ENCODE measurements at regions not wholly inside any gene's neighbourhood (a gene's known extent, or its start where the extent isn't known, plus 50 kb on each side); places are given as distances from the start of the nearest gene placed in this dataset.
A peak's percentile ranks its signal among the peaks of the same experiment; 100 is the strongest.

- H3K36me3 ChIP-seq (ENCODE audit: control insufficient read depth, insufficient read depth, low read length): no peaks in the 10 kb centered on the region
- H3K4me2 ChIP-seq (ENCODE audit: insufficient read depth, low read length): no peak overlapping the region
- peak; percentile 85 for TF ChIP-seq ZNF431 (CRISPR knock-in tag; IDR thresholded peaks at IDR 0.05)
- TF ChIP-seq ZNF384 (IDR thresholded peaks at IDR 0.05; ENCODE audit: low read depth, low read length): no peak
- in situ Hi-C loops (cut with MboI): no loop called here
- FAIRE-seq: no peak
- no peak overlapping the region for H3K9ac ChIP-seq (ENCODE audit: insufficient read depth in 1 of 2, low read depth in 2 of 2, low read length in 2 of 2)
- no peak overlapping the region for H2AFZ ChIP-seq (ENCODE audit: low read depth, low read length)
- intact Hi-C loops (cut with micrococcal nuclease): no loop called here
- no peak for ATAC-seq
- H3K9me1 ChIP-seq (ENCODE audit: control insufficient read depth, insufficient read depth, low read length): no peaks in the 10 kb centered on the region
- H3K4me1 ChIP-seq (replicated peaks in 1 of 2; ENCODE audit: control insufficient read depth in 2 of 2, insufficient read depth in 2 of 2, low read length in 2 of 2): no peaks in the 10 kb centered on the region
- ChIA-PET CTCF (ENCODE audit: low intra/inter-chr PET ratio) (no interaction called here), POLR2A (no interaction called here)
- no TSS peak for BruUV-seq (replicated peaks)
- H3K4me3 ChIP-seq: no peak overlapping the region
- no peak for DNase-seq (ENCODE audit: extremely low read depth in 1 of 4, low spot score in 3 of 4)
- H3K9me3 ChIP-seq (replicated peaks; ENCODE audit: control insufficient read depth, insufficient read depth, low read depth, low read length): no peaks in the 10 kb centered on the region
- under 1% methylated on average over 8 of the region's 8 CpGs for WGBS (ENCODE audit: insufficient coverage, low coverage, missing lambda C conversion rate)
- no peaks in the 10 kb centered on the region for H3K79me2 ChIP-seq (ENCODE audit: control insufficient read depth, insufficient read depth, low read length)
- no peak overlapping the region for H3K27ac ChIP-seq (ENCODE audit: extremely low read depth, low read depth, low read length)
- no peaks in the 10 kb centered on the region for H3K27me3 ChIP-seq (ENCODE audit: control insufficient read depth in 2 of 2, insufficient read depth in 2 of 2, low read length in 2 of 2)
- no peaks in the 10 kb centered on the region for H4K20me1 ChIP-seq (replicated peaks; ENCODE audit: control insufficient read depth, insufficient read depth, low read length)
Measured at GRCh38 chr2:83155826-83156225, 1303.3 kb downstream of the SUCLG1 start.

- Histone ChIP-seq H3K9me1 (ENCODE audit: control insufficient read depth, insufficient read depth, low read length) (no peaks in the 10 kb centered on the region), H3K27me3 (ENCODE audit: control insufficient read depth in 2 of 2, insufficient read depth in 2 of 2, low read length in 2 of 2) (no peaks in the 10 kb centered on the region), H3K36me3 (ENCODE audit: control insufficient read depth, insufficient read depth, low read length) (no peaks in the 10 kb centered on the region), H2AFZ (ENCODE audit: low read depth, low read length) (no peak overlapping the region), H3K9me3 (replicated peaks; ENCODE audit: control insufficient read depth, insufficient read depth, low read depth, low read length) (no peaks in the 10 kb centered on the region), H3K4me1 (replicated peaks in 1 of 2; ENCODE audit: control insufficient read depth in 2 of 2, insufficient read depth in 2 of 2, low read length in 2 of 2) (no peaks in the 10 kb centered on the region), H3K9ac (ENCODE audit: insufficient read depth in 1 of 2, low read depth in 2 of 2, low read length in 2 of 2) (no peak overlapping the region), H3K27ac (ENCODE audit: extremely low read depth, low read depth, low read length) (no peak overlapping the region), H3K4me2 (ENCODE audit: insufficient read depth, low read length) (no peak overlapping the region), H4K20me1 (replicated peaks; ENCODE audit: control insufficient read depth, insufficient read depth, low read length) (no peaks in the 10 kb centered on the region), H3K79me2 (ENCODE audit: control insufficient read depth, insufficient read depth, low read length) (no peaks in the 10 kb centered on the region), H3K4me3 (no peak overlapping the region)
- ChIA-PET CTCF (ENCODE audit: low intra/inter-chr PET ratio) (no interaction called here), POLR2A (no interaction called here)
- no peak for FAIRE-seq
- DNase-seq (ENCODE audit: extremely low read depth in 1 of 4, low spot score in 3 of 4): no peak
- in situ Hi-C loops (cut with MboI): no loop called here
- intact Hi-C loops (cut with micrococcal nuclease): no loop called here
- BruUV-seq (replicated peaks): no TSS peak
- ATAC-seq: no peak
- WGBS (ENCODE audit: insufficient coverage, low coverage, missing lambda C conversion rate): 0% methylated on average over 1 of the region's 1 CpG
- TF ChIP-seq ZNF282 (CRISPR knock-in tag; IDR thresholded peaks at IDR 0.05): no peak
- no peak for TF ChIP-seq ZNF707 (CRISPR knock-in tag; conservative IDR thresholded peaks at IDR 0.05)
- TF ChIP-seq ESRRB (CRISPR knock-in tag; IDR thresholded peaks at IDR 0.05; ENCODE audit: borderline replicate concordance): no peak
- TF ChIP-seq SMAD1 (IDR thresholded peaks at IDR 0.05; ENCODE audit: low read depth, low read length, partially characterized antibody): no peak
- no peak for TF ChIP-seq MXD1 (CRISPR knock-in tag; IDR thresholded peaks at IDR 0.05; ENCODE audit: borderline replicate concordance, poor library complexity, severe bottlenecking)
- no peak for TF ChIP-seq TAF7 (tag; IDR thresholded peaks at IDR 0.05)
- TF ChIP-seq ZMIZ1 (IDR thresholded peaks at IDR 0.05; ENCODE audit: low read depth in 2 of 2, low read length in 2 of 2): no peak
Measured at GRCh38 chr2:83143946-83144345, 1315.1 kb downstream of the SUCLG1 start.
